Liver (tissue), 6 donors: ENCODE measurements at regions not wholly inside any gene's neighbourhood (a gene's known extent, or its start where the extent isn't known, plus 50 kb on each side); places are given as distances from the start of the nearest gene placed in this dataset.
"Not testable (repeated sequence)": the region's sequence is repeated elsewhere in the genome, so short reads cannot be mapped to it uniquely, and the experiment has no call there.

ENCODE experiments used
- DNase-seq: peaks from one replicate; pipeline ENCODE4 v3.0.0-alpha.2; 2017; ENCODE audit warnings: low spot score
- H3K27ac ChIP-seq, 2 donors: one replicate each; pipeline ENCODE4 v1.7.0; 2013; ENCODE audit warnings: inconsistent platforms in 2 of 2, low read length in 2 of 2, control low read depth in 1 of 2, low read depth in 1 of 2, mild to moderate bottlenecking in 1 of 2
- H3K27me3 ChIP-seq, 4 donors: one replicate each; pipeline versions ENCODE4 v1.6.1 to v1.7.0; 2013; ENCODE audit warnings: low read length in 3 of 4, inconsistent platforms in 1 of 4, mild to moderate bottlenecking in 1 of 4, moderate library complexity in 1 of 4; ENCODE audit not compliant: control insufficient read depth in 4 of 4, insufficient read depth in 4 of 4
- H3K36me3 ChIP-seq, 4 donors: one replicate each; pipeline versions ENCODE4 v1.6.1 to v1.7.0; 2013; ENCODE audit warnings: low read length in 3 of 4, mild to moderate bottlenecking in 3 of 4, low read depth in 1 of 4, moderate library complexity in 1 of 4; ENCODE audit not compliant: control insufficient read depth in 4 of 4, insufficient read depth in 3 of 4
- H3K4me1 ChIP-seq, 4 donors: one replicate each; pipeline versions ENCODE4 v1.6.1 to v1.7.0; 2013; ENCODE audit warnings: low read length in 3 of 4, mild to moderate bottlenecking in 3 of 4, moderate library complexity in 1 of 4; ENCODE audit not compliant: control insufficient read depth in 4 of 4, insufficient read depth in 4 of 4
- H3K4me3 ChIP-seq, 3 donors: one replicate each; pipeline versions ENCODE4 v1.6.1 to v1.7.0; 2013; ENCODE audit warnings: low read length in 3 of 3, control low read depth in 1 of 3, low read depth in 1 of 3, mild to moderate bottlenecking in 1 of 3
- H3K9ac ChIP-seq, 2 donors: one replicate each; pipeline ENCODE4 v1.7.0; 2013; ENCODE audit warnings: low read length in 2 of 2, mild to moderate bottlenecking in 2 of 2, moderate library complexity in 2 of 2, control low read depth in 1 of 2, low read depth in 1 of 2
- H3K9me3 ChIP-seq, 4 donors: one replicate each; pipeline versions ENCODE4 v1.6.1 to v1.7.0; 2013; ENCODE audit warnings: low read length in 3 of 4; ENCODE audit not compliant: control insufficient read depth in 4 of 4
- EGR1 ChIP-seq, 2 donors: IDR thresholded peaks; 2 replicates each; pipeline ENCODE4 v1.6.1; 2016 to 2018; ENCODE audit warnings: antibody characterized with exemption in 2 of 2, low read depth in 2 of 2
- FOXA2 ChIP-seq: IDR thresholded peaks from 2 replicates; pipeline ENCODE4 v1.6.1; 2016; ENCODE audit warnings: antibody characterized with exemption
- GABPA ChIP-seq, 2 donors: IDR thresholded peaks in 1 of 2; conservative IDR thresholded peaks in 1 of 2; 2 replicates each; pipeline ENCODE4 v1.6.1; 2016; ENCODE audit warnings: antibody characterized with exemption in 2 of 2, mild to moderate bottlenecking in 1 of 2, moderate library complexity in 1 of 2
- HNF4A ChIP-seq, 2 donors: conservative IDR thresholded peaks; 2 replicates each; pipeline ENCODE4 v1.6.1; 2016; ENCODE audit warnings: antibody characterized with exemption in 2 of 2, mild to moderate bottlenecking in 2 of 2
- HNF4G ChIP-seq: IDR thresholded peaks from 2 replicates; pipeline ENCODE4 v1.6.1; 2016; ENCODE audit warnings: antibody characterized with exemption
- JUND ChIP-seq, 2 donors: IDR thresholded peaks; 2 replicates each; pipeline ENCODE4 v1.6.1; 2016; ENCODE audit warnings: antibody characterized with exemption in 2 of 2
- NR2F2 ChIP-seq: IDR thresholded peaks from 2 replicates; pipeline ENCODE4 v1.6.1; 2016; ENCODE audit warnings: antibody characterized with exemption
- SP1 ChIP-seq: IDR thresholded peaks from 2 replicates; pipeline ENCODE4 v1.6.1; 2018; ENCODE audit warnings: antibody characterized with exemption, mild to moderate bottlenecking
- TAF1 ChIP-seq: conservative IDR thresholded peaks from 2 replicates; pipeline ENCODE4 v1.6.1; 2016; ENCODE audit warnings: antibody characterized with exemption, mild to moderate bottlenecking
- TF ChIP-seq, protein P1 (sequence below): IDR thresholded peaks from 2 replicates; pipeline ENCODE4 v1.6.1; 2016; ENCODE audit warnings: antibody characterized with exemption
- TF ChIP-seq, protein P2 (sequence below): IDR thresholded peaks from 2 replicates; pipeline ENCODE4 v1.6.1; 2016; ENCODE audit warnings: antibody characterized with exemption, mild to moderate bottlenecking
- TF ChIP-seq, protein P3 (sequence below): IDR thresholded peaks from 2 replicates; pipeline ENCODE4 v1.6.1; 2016; ENCODE audit warnings: antibody characterized with exemption
- donor health status: healthy.
- donor health status: healthy.
- donor health status: healthy.

DNA sequence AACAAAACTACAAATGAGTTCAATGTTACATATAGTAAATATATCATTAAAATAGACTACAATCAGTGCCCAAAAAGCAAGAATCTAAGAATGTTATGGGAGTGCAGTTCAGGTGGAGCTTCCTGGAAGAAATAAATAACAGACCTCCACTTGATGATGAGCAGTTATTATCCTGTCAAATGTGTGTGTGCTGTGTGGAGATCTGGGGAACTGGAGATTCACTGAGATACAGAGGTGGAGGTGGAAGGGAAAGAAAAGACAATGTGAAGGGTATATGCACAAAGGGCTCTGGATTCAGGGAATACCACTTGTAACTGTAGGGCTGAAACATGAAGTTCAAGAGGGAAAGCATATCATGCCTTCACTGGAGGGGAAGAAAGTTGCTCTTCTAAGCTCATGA is 331.1 kb downstream of the SEMA3D start:
- no peak for DNase-seq
- no peak for TF ChIP-seq HNF4G
- TF ChIP-seq TAF1 = no peak
- TF ChIP-seq, protein P1, sequence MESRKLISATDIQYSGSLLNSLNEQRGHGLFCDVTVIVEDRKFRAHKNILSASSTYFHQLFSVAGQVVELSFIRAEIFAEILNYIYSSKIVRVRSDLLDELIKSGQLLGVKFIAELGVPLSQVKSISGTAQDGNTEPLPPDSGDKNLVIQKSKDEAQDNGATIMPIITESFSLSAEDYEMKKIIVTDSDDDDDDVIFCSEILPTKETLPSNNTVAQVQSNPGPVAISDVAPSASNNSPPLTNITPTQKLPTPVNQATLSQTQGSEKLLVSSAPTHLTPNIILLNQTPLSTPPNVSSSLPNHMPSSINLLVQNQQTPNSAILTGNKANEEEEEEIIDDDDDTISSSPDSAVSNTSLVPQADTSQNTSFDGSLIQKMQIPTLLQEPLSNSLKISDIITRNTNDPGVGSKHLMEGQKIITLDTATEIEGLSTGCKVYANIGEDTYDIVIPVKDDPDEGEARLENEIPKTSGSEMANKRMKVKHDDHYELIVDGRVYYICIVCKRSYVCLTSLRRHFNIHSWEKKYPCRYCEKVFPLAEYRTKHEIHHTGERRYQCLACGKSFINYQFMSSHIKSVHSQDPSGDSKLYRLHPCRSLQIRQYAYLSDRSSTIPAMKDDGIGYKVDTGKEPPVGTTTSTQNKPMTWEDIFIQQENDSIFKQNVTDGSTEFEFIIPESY = no peak
- no peak for TF ChIP-seq SP1
- TF ChIP-seq FOXA2 = no peak
- no peak for TF ChIP-seq JUND (IDR thresholded peaks at IDR 0.05)
- no peak for TF ChIP-seq HNF4A (conservative IDR thresholded peaks at IDR 0.05)
- TF ChIP-seq, protein P2, sequence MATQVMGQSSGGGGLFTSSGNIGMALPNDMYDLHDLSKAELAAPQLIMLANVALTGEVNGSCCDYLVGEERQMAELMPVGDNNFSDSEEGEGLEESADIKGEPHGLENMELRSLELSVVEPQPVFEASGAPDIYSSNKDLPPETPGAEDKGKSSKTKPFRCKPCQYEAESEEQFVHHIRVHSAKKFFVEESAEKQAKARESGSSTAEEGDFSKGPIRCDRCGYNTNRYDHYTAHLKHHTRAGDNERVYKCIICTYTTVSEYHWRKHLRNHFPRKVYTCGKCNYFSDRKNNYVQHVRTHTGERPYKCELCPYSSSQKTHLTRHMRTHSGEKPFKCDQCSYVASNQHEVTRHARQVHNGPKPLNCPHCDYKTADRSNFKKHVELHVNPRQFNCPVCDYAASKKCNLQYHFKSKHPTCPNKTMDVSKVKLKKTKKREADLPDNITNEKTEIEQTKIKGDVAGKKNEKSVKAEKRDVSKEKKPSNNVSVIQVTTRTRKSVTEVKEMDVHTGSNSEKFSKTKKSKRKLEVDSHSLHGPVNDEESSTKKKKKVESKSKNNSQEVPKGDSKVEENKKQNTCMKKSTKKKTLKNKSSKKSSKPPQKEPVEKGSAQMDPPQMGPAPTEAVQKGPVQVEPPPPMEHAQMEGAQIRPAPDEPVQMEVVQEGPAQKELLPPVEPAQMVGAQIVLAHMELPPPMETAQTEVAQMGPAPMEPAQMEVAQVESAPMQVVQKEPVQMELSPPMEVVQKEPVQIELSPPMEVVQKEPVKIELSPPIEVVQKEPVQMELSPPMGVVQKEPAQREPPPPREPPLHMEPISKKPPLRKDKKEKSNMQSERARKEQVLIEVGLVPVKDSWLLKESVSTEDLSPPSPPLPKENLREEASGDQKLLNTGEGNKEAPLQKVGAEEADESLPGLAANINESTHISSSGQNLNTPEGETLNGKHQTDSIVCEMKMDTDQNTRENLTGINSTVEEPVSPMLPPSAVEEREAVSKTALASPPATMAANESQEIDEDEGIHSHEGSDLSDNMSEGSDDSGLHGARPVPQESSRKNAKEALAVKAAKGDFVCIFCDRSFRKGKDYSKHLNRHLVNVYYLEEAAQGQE = no peak
- H3K27me3 ChIP-seq = no peaks in the 10 kb centered on the region
- H3K36me3 ChIP-seq = no peaks in the 10 kb centered on the region
- no peak overlapping the region for H3K27ac ChIP-seq
- H3K4me1 ChIP-seq = no peaks in the 10 kb centered on the region
- no peak overlapping the region for H3K9ac ChIP-seq
- H3K9me3 ChIP-seq = peaks cover 0 to 3% (median 0%) of the 10 kb centered on the region in 4 donors
- no peak overlapping the region for H3K4me3 ChIP-seq

DNA sequence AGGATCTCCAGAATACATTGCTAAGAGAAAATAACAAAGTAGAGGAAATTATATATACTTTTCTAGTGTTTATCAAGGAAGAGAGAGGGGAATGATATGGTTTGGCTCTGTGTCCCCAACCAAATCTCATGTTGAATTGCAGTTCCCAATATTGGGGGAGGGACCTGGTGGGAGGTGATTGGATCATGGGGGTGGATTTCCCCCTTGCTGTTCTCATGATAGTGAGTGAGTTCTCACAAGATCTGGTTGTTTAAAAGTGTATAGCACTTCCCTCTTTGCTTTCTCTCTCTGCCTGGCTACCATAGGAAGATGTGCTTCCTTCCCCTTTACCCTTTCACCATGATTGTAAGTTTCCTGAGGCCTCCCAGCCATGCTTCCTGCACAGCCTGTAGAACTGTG is 337.9 kb downstream of the SEMA3D start:
- H3K4me1 ChIP-seq, H3K9ac ChIP-seq, H3K36me3 ChIP-seq, DNase-seq, H3K27ac ChIP-seq, H3K9me3 ChIP-seq, H3K4me3 ChIP-seq, H3K27me3 ChIP-seq: not testable (repeated sequence)

DNA sequence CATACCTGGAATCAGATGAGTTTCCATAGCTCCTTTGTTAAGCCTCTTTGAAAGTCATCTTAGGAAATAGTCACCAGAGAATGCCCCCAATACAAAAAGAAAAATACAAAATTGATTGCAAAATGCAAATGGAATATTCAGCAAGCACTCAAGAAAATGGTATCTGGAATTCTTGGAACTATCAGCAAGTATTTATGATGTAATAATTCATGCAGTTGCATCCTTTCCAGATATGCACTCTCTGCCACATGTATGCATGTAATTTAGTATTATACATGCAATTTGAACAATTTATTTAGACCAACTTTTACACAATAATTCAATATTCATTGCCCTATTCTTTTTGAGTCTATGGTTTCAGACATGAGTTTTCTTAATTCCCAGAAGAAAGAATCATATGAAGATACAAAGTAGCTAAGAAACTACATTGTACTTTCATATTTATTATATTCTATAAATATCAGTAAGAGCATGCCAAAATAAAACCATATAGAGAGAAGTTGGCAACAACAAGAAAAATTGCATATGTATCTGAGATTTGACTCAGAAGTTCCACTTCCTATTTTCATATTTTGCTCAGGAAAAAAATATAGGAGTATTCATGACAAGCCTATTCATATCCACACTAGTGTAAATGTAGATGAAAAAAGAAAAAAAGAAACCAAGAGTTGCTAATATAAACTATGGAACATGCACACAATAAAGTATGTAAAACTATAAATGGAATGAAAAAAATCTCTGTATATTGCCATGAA is 338.5 kb downstream of the SEMA3D start:
- no peak overlapping the region for H3K27ac ChIP-seq
- TF ChIP-seq GABPA (IDR thresholded peaks at IDR 0.05 in 1 of 2, conservative IDR thresholded peaks at IDR 0.05 in 1 of 2) = no peak
- TF ChIP-seq, protein P3, sequence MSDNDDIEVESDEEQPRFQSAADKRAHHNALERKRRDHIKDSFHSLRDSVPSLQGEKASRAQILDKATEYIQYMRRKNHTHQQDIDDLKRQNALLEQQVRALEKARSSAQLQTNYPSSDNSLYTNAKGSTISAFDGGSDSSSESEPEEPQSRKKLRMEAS = no peak
- TF ChIP-seq, protein P2 = no peak
- no peak for TF ChIP-seq TAF1
- TF ChIP-seq FOXA2 = no peak
- no peak for TF ChIP-seq EGR1 (IDR thresholded peaks at IDR 0.05; ENCODE audit: low read depth in 2 of 2)
- TF ChIP-seq NR2F2 = no peak
- H3K9me3 ChIP-seq = no peaks in the 10 kb centered on the region
- no peak overlapping the region for H3K4me3 ChIP-seq
- H3K9ac ChIP-seq = no peak overlapping the region
- H3K36me3 ChIP-seq = no peaks in the 10 kb centered on the region
- no peaks in the 10 kb centered on the region for H3K27me3 ChIP-seq
- DNase-seq = no peak
- H3K4me1 ChIP-seq = no peaks in the 10 kb centered on the region
